Keratinocyte (primary cell): ENCODE measurements at regions not wholly inside any gene's neighbourhood (a gene's known extent, or its start where the extent isn't known, plus 50 kb on each side); places are given as distances from the start of the nearest gene placed in this dataset.

ENCODE experiments used
- CTCF ChIP-seq, 3 experiments: IDR thresholded peaks in 1 of 3; conservative IDR thresholded peaks in 1 of 3; optimal IDR thresholded peaks in 1 of 3; 2 replicates in 2 of 3; 3 replicates in 1 of 3; pipeline versions ENCODE3 to v1.5.1; 2011; ENCODE audit warnings: low read length in 3 of 3, mild to moderate bottlenecking in 3 of 3, moderate library complexity in 2 of 3, control low read depth in 1 of 3, inconsistent platforms in 1 of 3; ENCODE audit not compliant: insufficient read depth in 2 of 3; ENCODE audit errors: extremely low read depth in 1 of 3
- EZH2 ChIP-seq: IDR thresholded peaks from one replicate; pipeline ENCODE4 v1.6.1; 2012; ENCODE audit warnings: inconsistent platforms, mild to moderate bottlenecking, low read length, moderate library complexity

DNA sequence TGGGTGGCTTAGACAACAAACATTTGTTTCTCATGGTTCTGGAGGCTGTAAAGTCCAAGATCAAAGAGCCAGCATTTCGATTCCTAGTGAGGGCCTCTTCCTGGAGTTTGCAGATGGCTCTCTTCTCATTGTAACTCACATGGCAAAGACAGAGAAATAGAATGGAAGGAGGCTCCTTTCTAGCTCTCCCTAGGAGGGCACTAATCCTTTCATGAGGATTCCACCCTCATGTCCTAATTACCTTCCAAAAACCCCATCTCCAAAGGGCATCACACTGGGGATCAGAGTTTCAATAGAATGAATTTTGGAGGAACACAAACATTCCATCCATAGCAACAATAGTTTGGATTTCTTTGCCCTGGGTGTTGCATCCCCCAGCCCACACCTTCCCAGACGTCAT is 247.3 kb downstream of the TTLL7 start:
- no peak for TF ChIP-seq EZH2
- no peak for TF ChIP-seq CTCF (optimal IDR thresholded peaks at IDR 0.05 in 1 of 3, IDR thresholded peaks at IDR 0.05 in 1 of 3, conservative IDR thresholded peaks at IDR 0.05 in 1 of 3; ENCODE audit: extremely low read depth in 1 of 3, insufficient read depth in 2 of 3, low read length in 3 of 3)
